ENCODE measurements at regions not wholly inside any gene's neighbourhood (a gene's known extent, or its start where the extent isn't known, plus 50 kb on each side); places are given as distances from the start of the nearest gene placed in this dataset.

GRCh38 chr9:88034964-88035363, 60.6 kb upstream of the CDK20 start:
- no peak for DNase-seq (ENCODE audit: low spot score)

- DNase-seq (ENCODE audit: low spot score) = no peak
These were observed 59.0 kb upstream of the CDK20 start for GRCh38 chr9:88033359-88033702.

GRCh38 chr9:88028338-88028737, 54.0 kb upstream of the CDK20 start:
- no peak for DNase-seq (ENCODE audit: low spot score)

- DNase-seq (ENCODE audit: low spot score) = no peak
These were observed 51.8 kb upstream of the CDK20 start for GRCh38 chr9:88026118-88026479.

- no peak for DNase-seq (ENCODE audit: low spot score)
These were observed 51.2 kb upstream of the CDK20 start for GRCh38 chr9:88025411-88026117.

DNA sequence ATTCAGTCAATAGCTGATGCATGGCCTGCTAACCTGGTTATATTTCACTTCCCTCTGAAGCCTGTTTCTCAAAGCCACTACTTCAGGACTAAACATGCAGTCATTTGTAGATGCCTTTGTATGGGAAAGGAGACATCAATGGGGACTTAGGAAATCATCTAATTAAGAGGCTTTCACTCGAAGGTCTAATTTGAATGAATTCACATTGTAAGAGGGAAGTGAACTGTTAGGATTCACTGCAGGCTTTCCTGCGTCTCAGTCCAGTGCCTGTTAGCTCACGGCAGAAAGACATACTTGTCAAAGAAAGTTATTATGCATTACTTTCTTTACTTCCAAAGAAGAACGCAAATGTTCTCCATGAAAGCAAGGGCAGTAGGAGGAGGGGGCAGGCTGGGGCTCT, 50.6 kb upstream of the CDK20 start:
- DNase-seq (ENCODE audit: low spot score) = no peak

All from AG08395 (cell line).